SJCRH30 (cell line): ENCODE measurements at regions not wholly inside any gene's neighbourhood (a gene's known extent, or its start where the extent isn't known, plus 50 kb on each side); places are given as distances from the start of the nearest gene placed in this dataset.

Experiments used
- DNase-seq, 2 experiments: peaks; one replicate each; pipeline ENCODE4 v3.0.0-alpha.2; 2015 to 2020
- H3K27ac ChIP-seq: fragments of 250-450 bp; sonication (Bioruptor Pico); 2 replicates; pipeline ENCODE4 v1.5.1; 2020; ENCODE audit warnings: mild to moderate bottlenecking, moderate library complexity
- H3K27me3 ChIP-seq: fragments of 250-450 bp; sonication (Bioruptor Pico); 2 replicates; pipeline ENCODE4 v1.5.1; 2020; ENCODE audit warnings: mild to moderate bottlenecking, moderate library complexity
- H3K36me3 ChIP-seq: fragments of 250-450 bp; sonication (Bioruptor Pico); 2 replicates; pipeline ENCODE4 v1.5.1; 2020; ENCODE audit warnings: mild to moderate bottlenecking, moderate library complexity
- H3K4me1 ChIP-seq: fragments of 250-450 bp; sonication (Bioruptor Pico); 2 replicates; pipeline ENCODE4 v1.5.1; 2020; ENCODE audit warnings: mild to moderate bottlenecking, moderate library complexity
- H3K4me3 ChIP-seq: fragments of 250-450 bp; sonication (Bioruptor Pico); 2 replicates; pipeline ENCODE4 v1.5.1; 2020; ENCODE audit warnings: mild to moderate bottlenecking, moderate library complexity
- H3K9me3 ChIP-seq: fragments of 250-450 bp; sonication (Bioruptor Pico); replicated peaks from 2 replicates; pipeline ENCODE4 v1.5.1; 2020; ENCODE audit warnings: mild to moderate bottlenecking, moderate library complexity

DNA sequence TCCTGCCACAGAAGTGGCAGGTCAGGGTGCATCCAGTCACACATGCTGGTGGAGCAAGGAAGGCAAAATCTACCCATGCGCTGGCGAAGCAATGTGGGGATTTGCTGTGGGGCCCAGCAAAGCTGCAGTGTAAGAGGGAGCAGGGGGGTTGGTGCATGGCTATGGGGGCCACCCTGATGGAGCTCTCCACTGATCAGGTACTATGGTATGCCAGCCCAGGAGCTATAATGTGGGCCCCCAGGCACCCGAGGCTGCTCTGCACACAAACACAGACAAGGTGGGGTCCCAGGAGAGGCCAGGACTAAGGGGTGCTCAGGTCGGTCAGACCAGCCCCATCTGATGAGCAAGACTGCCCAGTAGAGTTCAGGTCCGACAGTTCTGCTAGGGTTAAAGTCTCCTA is 213.5 kb downstream of the ZC3H11B start:
- Histone ChIP-seq H3K27ac (no peak overlapping the region), H3K27me3 (no peaks in the 10 kb centered on the region), H3K4me1 (no peaks in the 10 kb centered on the region), H3K36me3 (no peaks in the 10 kb centered on the region), H3K9me3 (peaks cover 11% of the 10 kb centered on the region; the same call in 1 of the 2 replicates), H3K4me3 (no peak overlapping the region)
- no peak for DNase-seq

- H3K27me3 ChIP-seq: no peaks in the 10 kb centered on the region
- H3K4me1 ChIP-seq: no peaks in the 10 kb centered on the region
- H3K4me3 ChIP-seq: no peak overlapping the region
- H3K36me3 ChIP-seq: no peaks in the 10 kb centered on the region
- peaks cover 11% of the 10 kb centered on the region; the same call in 1 of the 2 replicates for H3K9me3 ChIP-seq
- H3K27ac ChIP-seq: no peak overlapping the region
- DNase-seq: no peak
These were observed 214.0 kb downstream of the ZC3H11B start for GRCh38 chr1:219398815-219399396.

GRCh38 chr1:219397511-219397910 is 215.4 kb downstream of the ZC3H11B start:
- no peak for DNase-seq
- H3K4me1 ChIP-seq: no peaks in the 10 kb centered on the region
- H3K9me3 ChIP-seq: peaks cover 11% of the 10 kb centered on the region; the same call in 1 of the 2 replicates

GRCh38 chr1:219391297-219391696 is 217.6 kb downstream of the LYPLAL1 start:
- 0 out of 2 replicates have a peak, but pooled peaks cover 3% of the 10 kb centered on the region for H3K9me3 ChIP-seq
- H3K27me3 ChIP-seq: no peaks in the 10 kb centered on the region
- H3K4me1 ChIP-seq: no peaks in the 10 kb centered on the region
- no peaks in the 10 kb centered on the region for H3K36me3 ChIP-seq
- no peak for DNase-seq
- no peak overlapping the region for H3K27ac ChIP-seq
- no peak overlapping the region for H3K4me3 ChIP-seq

More at GRCh38 chr1:219397511-219397910, 215.4 kb downstream of the ZC3H11B start:
- H3K36me3 ChIP-seq: no peaks in the 10 kb centered on the region
- H3K27ac ChIP-seq: no peak overlapping the region
- no peaks in the 10 kb centered on the region for H3K27me3 ChIP-seq
- no peak overlapping the region for H3K4me3 ChIP-seq

DNA sequence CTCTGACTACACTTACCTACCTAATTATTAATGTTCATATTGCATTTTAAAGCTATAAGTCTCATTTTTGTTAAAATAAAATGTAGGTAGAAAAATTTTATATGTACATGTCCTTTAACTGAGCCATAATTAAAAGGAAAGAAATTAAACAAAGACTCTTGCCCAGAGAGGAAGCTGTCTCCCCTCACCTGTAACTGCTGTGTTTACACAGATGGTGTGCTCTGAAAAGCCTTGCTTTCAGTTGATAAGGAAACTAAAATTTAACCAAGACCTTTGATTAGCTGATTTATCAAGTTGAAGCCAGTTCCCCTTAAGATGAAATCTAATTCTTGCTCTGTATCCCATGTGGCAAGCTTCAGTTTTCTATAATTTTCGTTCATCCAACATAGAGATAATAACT is 213.5 kb downstream of the LYPLAL1 start:
- Histone ChIP-seq H3K27ac (no peak overlapping the region), H3K4me1 (no peaks in the 10 kb centered on the region; the same call in 1 of the 2 replicates), H3K4me3 (no peak overlapping the region), H3K36me3 (no peaks in the 10 kb centered on the region), H3K27me3 (no peaks in the 10 kb centered on the region), H3K9me3 (no peaks in the 10 kb centered on the region)
- no peak for DNase-seq

- Histone ChIP-seq H3K4me1 (no peaks in the 10 kb centered on the region; the same call in 1 of the 2 replicates), H3K9me3 (no peaks in the 10 kb centered on the region), H3K36me3 (no peaks in the 10 kb centered on the region), H3K27me3 (no peaks in the 10 kb centered on the region), H3K27ac (no peak overlapping the region), H3K4me3 (no peak overlapping the region)
- DNase-seq: peak; percentile 80 to 91
These were observed 212.2 kb downstream of the LYPLAL1 start for GRCh38 chr1:219385787-219386427.

- no peak overlapping the region for H3K27ac ChIP-seq
- DNase-seq: no peak
- no peaks in the 10 kb centered on the region for H3K9me3 ChIP-seq
- no peaks in the 10 kb centered on the region for H3K27me3 ChIP-seq
- H3K4me1 ChIP-seq: no peaks in the 10 kb centered on the region; the same call in 1 of the 2 replicates
- H3K36me3 ChIP-seq: no peaks in the 10 kb centered on the region
- no peak overlapping the region for H3K4me3 ChIP-seq
These were observed 209.6 kb downstream of the LYPLAL1 start for GRCh38 chr1:219383281-219383680.

- Histone ChIP-seq H3K27ac (no peak overlapping the region), H3K27me3 (no peaks in the 10 kb centered on the region), H3K4me3 (no peak overlapping the region), H3K9me3 (no peaks in the 10 kb centered on the region), H3K36me3 (no peaks in the 10 kb centered on the region), H3K4me1 (no peaks in the 10 kb centered on the region; the same call in 1 of the 2 replicates)
- DNase-seq: no peak
These were observed 207.7 kb downstream of the LYPLAL1 start for GRCh38 chr1:219381396-219381795.

DNA sequence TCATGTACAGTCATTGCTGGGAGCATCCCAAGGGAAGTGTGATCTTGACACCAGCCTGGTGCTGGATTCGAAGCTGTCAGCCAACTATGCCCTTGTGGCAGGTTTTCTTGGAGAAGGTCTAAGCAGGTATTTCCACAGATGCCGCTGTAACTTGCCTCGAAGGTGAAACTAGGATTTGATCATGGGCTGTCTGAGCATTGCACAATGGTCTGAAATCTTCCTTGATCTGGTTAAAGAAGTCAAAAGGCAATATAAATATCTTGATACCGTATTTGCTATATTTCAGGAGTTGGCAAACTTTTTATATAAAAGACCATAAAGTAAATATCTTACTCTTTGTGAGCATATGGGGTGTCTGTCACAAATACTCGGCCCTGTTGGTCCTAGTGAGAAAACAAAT is 206.8 kb downstream of the LYPLAL1 start:
- H3K36me3 ChIP-seq: no peaks in the 10 kb centered on the region
- no peaks in the 10 kb centered on the region for H3K9me3 ChIP-seq
- no peak overlapping the region for H3K4me3 ChIP-seq
- no peak for DNase-seq
- H3K4me1 ChIP-seq: no peaks in the 10 kb centered on the region; the same call in 1 of the 2 replicates
- no peaks in the 10 kb centered on the region for H3K27me3 ChIP-seq
- H3K27ac ChIP-seq: no peak overlapping the region

DNA sequence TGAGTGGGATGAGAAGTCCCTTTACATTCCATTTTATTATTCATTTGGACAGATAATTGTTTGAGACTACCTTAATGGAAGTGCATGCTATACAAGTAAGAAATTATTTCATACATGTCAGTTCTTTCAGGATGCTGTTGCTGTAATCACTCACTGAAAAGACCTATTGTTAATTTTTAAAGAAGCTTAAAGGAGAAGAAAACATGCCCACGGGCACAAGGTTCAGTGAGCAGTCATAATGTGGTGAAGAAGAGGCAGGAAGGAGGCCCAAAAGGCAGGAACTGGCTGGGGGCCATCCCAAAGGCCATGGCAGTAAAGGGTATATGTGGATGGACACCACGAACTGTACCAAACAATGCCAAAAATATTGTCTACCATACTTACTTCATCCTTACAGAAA is 206.0 kb downstream of the LYPLAL1 start:
- Histone ChIP-seq H3K4me3 (no peak overlapping the region), H3K27ac (no peak overlapping the region), H3K27me3 (no peaks in the 10 kb centered on the region), H3K36me3 (no peaks in the 10 kb centered on the region), H3K9me3 (no peaks in the 10 kb centered on the region), H3K4me1 (no peaks in the 10 kb centered on the region)
- no peak for DNase-seq

DNA sequence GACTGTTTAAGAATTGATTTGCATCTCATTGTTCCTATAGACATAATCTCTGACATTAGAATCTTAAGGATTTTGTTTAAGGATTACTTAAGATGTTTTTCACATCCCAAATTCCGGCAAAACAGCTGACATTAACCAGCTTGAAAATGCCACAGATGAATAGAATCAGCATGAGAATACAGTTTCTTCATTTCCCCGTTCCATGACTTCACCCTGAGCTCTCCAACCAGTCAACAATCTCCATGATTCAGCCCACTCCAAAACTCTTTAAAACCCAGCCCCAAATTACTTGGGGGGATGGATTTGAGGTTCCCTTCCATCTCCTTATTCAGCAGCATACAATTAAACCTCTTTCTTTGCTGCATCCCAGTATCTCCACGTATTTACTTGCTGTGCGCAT is 201.0 kb downstream of the LYPLAL1 start:
- Histone ChIP-seq H3K27me3 (no peaks in the 10 kb centered on the region), H3K9me3 (no peaks in the 10 kb centered on the region), H3K4me1 (no peaks in the 10 kb centered on the region), H3K27ac (no peak overlapping the region), H3K36me3 (no peaks in the 10 kb centered on the region), H3K4me3 (no peak overlapping the region)
- no peak for DNase-seq

GRCh38 chr1:219374046-219374566 is 200.4 kb downstream of the LYPLAL1 start:
- H3K27ac ChIP-seq: no peak overlapping the region
- H3K9me3 ChIP-seq: no peaks in the 10 kb centered on the region
- no peaks in the 10 kb centered on the region for H3K36me3 ChIP-seq
- H3K27me3 ChIP-seq: no peaks in the 10 kb centered on the region
- H3K4me1 ChIP-seq: no peaks in the 10 kb centered on the region
- H3K4me3 ChIP-seq: no peak overlapping the region
- DNase-seq: no peak

GRCh38 chr1:219373616-219373935 is 199.9 kb downstream of the LYPLAL1 start:
- H3K4me1 ChIP-seq: no peaks in the 10 kb centered on the region
- H3K27me3 ChIP-seq: no peaks in the 10 kb centered on the region
- no peak overlapping the region for H3K27ac ChIP-seq
- no peaks in the 10 kb centered on the region for H3K9me3 ChIP-seq
- no peaks in the 10 kb centered on the region for H3K36me3 ChIP-seq
- DNase-seq: no peak
- no peak overlapping the region for H3K4me3 ChIP-seq

GRCh38 chr1:219372916-219373615 is 199.4 kb downstream of the LYPLAL1 start:
- no peaks in the 10 kb centered on the region for H3K36me3 ChIP-seq
- H3K9me3 ChIP-seq: no peaks in the 10 kb centered on the region
- H3K27ac ChIP-seq: no peak overlapping the region
- H3K4me1 ChIP-seq: no peaks in the 10 kb centered on the region
- no peak overlapping the region for H3K4me3 ChIP-seq
- no peak for DNase-seq
- no peaks in the 10 kb centered on the region for H3K27me3 ChIP-seq

- Histone ChIP-seq H3K36me3 (no peaks in the 10 kb centered on the region), H3K27ac (no peak overlapping the region), H3K4me3 (no peak overlapping the region), H3K4me1 (no peaks in the 10 kb centered on the region), H3K27me3 (no peaks in the 10 kb centered on the region), H3K9me3 (no peaks in the 10 kb centered on the region)
- DNase-seq: no peak
These were observed 197.8 kb downstream of the LYPLAL1 start for GRCh38 chr1:219371471-219371870.
